Activated T-cell treated with anti-CD3 and anti-CD28 coated beads for 48 hours (primary cell): ENCODE measurements at regions not wholly inside any gene's neighbourhood (a gene's known extent, or its start where the extent isn't known, plus 50 kb on each side); places are given as distances from the start of the nearest gene placed in this dataset.

Source experiments
- DNase-seq: peaks from one replicate; pipeline ENCODE4 v3.0.0-alpha.2; 2020; ENCODE audit warnings: low read depth

- DNase-seq, result no peak
These were observed 471.4 kb downstream of the LIG4 start for GRCh38 chr13:107743983-107744382.

GRCh38 chr13:107743526-107743925, 471.8 kb downstream of the LIG4 start:
- no peak for DNase-seq

- DNase-seq, result no peak
These were observed 472.2 kb downstream of the LIG4 start for GRCh38 chr13:107743100-107743499.

- no peak for DNase-seq
These were observed 472.8 kb downstream of the LIG4 start for GRCh38 chr13:107742544-107742943.

GRCh38 chr13:107738004-107738403, 477.3 kb downstream of the LIG4 start:
- DNase-seq, result no peak

- no peak for DNase-seq
These were observed 478.6 kb downstream of the LIG4 start for GRCh38 chr13:107736731-107737130.

- no peak for DNase-seq
These were observed 479.2 kb downstream of the LIG4 start for GRCh38 chr13:107736170-107736569.

GRCh38 chr13:107734891-107735625, 480.3 kb downstream of the LIG4 start:
- no peak for DNase-seq

GRCh38 chr13:107733276-107733675, 482.1 kb downstream of the LIG4 start:
- DNase-seq, result no peak

GRCh38 chr13:107730813-107731212, 484.5 kb downstream of the LIG4 start:
- DNase-seq, result no peak

GRCh38 chr13:107721125-107721869, 494.0 kb downstream of the LIG4 start:
- DNase-seq, result no peak

GRCh38 chr13:107716741-107717140, 498.6 kb downstream of the LIG4 start:
- no peak for DNase-seq

GRCh38 chr13:107716241-107716640, 499.1 kb downstream of the LIG4 start:
- no peak for DNase-seq

GRCh38 chr13:107715496-107715895, 499.8 kb downstream of the LIG4 start:
- DNase-seq, result no peak

- no peak for DNase-seq
These were observed 502.0 kb downstream of the LIG4 start for GRCh38 chr13:107713314-107713713.

GRCh38 chr13:107712145-107712860, 503.0 kb downstream of the LIG4 start:
- no peak for DNase-seq

- no peak for DNase-seq
These were observed 525.2 kb downstream of the LIG4 start for GRCh38 chr13:107690181-107690580.

- DNase-seq, result no peak
These were observed 529.5 kb downstream of the LIG4 start for GRCh38 chr13:107685876-107686275.

- no peak for DNase-seq
These were observed 533.7 kb downstream of the LIG4 start for GRCh38 chr13:107681600-107681999.

- DNase-seq, result no peak
These were observed 535.2 kb downstream of the LIG4 start for GRCh38 chr13:107680115-107680514.

GRCh38 chr13:107678075-107678689, 537.2 kb downstream of the LIG4 start:
- no peak for DNase-seq

- DNase-seq, result no peak
These were observed 539.3 kb downstream of the LIG4 start for GRCh38 chr13:107675847-107676550.
